Bronchial epithelial cell (primary cell): ENCODE measurements at regions not wholly inside any gene's neighbourhood (a gene's known extent, or its start where the extent isn't known, plus 50 kb on each side); places are given as distances from the start of the nearest gene placed in this dataset.
A peak's percentile ranks its signal among the peaks of the same experiment; 100 is the strongest.

Experiments
- DNase-seq: peaks from one replicate; pipeline ENCODE4 v3.0.0-alpha.2; 2010; ENCODE audit warnings: low read depth
- FAIRE-seq: peaks from 2 replicates; lab custom pipeline; 2011; peaks lifted over from hg19 to GRCh38; lab: Jason Lieb, UNC
- H3K27me3 ChIP-seq: 2 replicates; pipeline ENCODE4 v1.5.1; 2011; ENCODE audit warnings: low read length; ENCODE audit not compliant: control insufficient read depth, insufficient read depth
- H3K36me3 ChIP-seq: 2 replicates; pipeline ENCODE4 v1.5.1; 2011; ENCODE audit warnings: low read length; ENCODE audit not compliant: control insufficient read depth, insufficient read depth
- H3K4me3 ChIP-seq: 2 replicates; pipeline ENCODE4 v1.5.1; 2011; ENCODE audit warnings: mild to moderate bottlenecking, low read depth, low read length, control low read depth
- TF ChIP-seq, protein P1 (sequence below): IDR thresholded peaks from 2 replicates; pipeline ENCODE4 v1.5.1; 2011; ENCODE audit warnings: mild to moderate bottlenecking, moderate library complexity, low read length, control low read depth, inconsistent platforms; ENCODE audit not compliant: insufficient read depth, severe bottlenecking

DNA sequence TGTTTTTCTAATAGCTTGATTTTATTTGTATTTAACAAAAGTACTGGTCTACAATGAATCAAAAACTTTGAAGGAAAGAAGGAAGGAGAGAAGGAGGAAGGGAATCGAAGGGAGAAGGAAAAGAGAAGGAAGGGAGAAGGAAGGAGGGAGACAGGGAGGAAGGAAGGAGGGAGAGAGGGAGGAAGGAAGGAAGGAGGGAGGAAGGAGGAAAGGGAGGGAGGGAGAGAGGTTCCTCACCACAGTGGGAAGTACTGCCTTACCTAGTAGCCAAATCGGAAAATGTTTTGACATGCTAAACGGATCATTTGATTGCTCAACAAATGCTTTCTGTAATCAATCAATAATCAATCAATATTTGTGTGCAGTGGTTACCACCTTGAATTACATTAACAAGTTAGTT is 225.8 kb upstream of the CELF2 start:
- Histone ChIP-seq H3K36me3 (no peaks in the 10 kb centered on the region), H3K27me3 (no peaks in the 10 kb centered on the region), H3K4me3 (no peak overlapping the region)
- no peak for DNase-seq
- FAIRE-seq, result no peak
- TF ChIP-seq, protein P1, sequence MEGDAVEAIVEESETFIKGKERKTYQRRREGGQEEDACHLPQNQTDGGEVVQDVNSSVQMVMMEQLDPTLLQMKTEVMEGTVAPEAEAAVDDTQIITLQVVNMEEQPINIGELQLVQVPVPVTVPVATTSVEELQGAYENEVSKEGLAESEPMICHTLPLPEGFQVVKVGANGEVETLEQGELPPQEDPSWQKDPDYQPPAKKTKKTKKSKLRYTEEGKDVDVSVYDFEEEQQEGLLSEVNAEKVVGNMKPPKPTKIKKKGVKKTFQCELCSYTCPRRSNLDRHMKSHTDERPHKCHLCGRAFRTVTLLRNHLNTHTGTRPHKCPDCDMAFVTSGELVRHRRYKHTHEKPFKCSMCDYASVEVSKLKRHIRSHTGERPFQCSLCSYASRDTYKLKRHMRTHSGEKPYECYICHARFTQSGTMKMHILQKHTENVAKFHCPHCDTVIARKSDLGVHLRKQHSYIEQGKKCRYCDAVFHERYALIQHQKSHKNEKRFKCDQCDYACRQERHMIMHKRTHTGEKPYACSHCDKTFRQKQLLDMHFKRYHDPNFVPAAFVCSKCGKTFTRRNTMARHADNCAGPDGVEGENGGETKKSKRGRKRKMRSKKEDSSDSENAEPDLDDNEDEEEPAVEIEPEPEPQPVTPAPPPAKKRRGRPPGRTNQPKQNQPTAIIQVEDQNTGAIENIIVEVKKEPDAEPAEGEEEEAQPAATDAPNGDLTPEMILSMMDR, result no peak

DNA sequence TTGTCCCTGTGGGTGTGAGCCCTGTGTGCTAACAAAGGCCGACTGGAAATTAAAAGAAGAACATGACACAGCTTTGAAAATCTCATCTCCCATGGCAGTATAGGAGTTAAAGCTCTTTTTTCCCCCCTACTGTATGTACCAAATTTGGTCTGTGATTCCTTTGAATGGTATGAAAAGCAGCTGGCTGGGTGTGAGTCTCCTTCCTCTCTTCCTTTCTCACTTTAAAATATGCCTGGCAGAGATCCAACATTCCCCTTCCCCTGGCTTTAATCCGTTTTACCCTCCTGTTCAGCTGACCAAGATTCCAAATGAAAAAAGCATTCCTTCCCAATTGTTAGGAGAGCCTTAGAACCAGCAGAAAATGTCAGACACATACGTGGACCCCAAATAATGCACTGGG is 225.0 kb upstream of the CELF2 start:
- FAIRE-seq (no peak), DNase-seq (peak; percentile 81)
- Histone ChIP-seq H3K27me3 (no peaks in the 10 kb centered on the region), H3K4me3 (no peak overlapping the region), H3K36me3 (no peaks in the 10 kb centered on the region)
- TF ChIP-seq, protein P1, result no peak

DNA sequence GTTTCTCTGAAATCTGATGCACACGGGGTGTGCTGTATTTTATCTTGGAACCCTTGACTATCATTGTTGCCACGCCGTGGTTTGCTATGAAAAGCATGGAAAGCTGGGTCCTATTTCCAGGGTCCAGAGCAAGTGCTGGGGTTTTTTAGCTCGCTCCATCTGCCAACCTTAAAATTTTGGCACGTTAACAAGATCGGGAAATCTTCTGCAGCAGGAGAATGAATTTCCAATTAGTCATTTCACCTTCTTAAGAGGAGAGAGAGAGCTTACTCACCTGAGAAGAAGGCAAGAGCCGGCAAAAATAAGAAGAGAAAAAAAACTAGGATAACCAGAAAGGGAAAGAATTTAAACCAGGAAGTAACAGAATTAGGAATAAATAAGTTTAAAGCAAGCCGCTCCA is 223.6 kb upstream of the CELF2 start:
- DNase-seq, result peak; percentile 92

DNA sequence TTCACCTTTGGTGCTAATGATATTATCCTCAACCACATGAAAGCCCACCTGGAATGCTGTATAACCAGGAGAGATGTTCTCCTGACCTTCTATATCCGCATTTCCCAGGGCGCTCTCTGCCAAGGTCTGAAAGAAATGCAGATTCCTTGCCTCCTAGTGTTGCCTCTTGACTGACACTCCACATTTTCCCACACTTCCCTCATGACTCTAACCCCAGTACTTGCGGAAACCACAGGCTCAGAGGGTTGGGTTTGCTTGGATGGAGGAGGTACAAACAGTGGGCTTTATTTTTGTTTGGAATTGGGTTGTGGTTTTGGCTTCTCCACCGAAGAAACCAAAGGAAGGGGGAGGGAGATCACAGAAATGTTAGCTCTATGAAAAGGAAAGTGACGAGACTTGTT is 222.9 kb upstream of the CELF2 start:
- FAIRE-seq, result no peak
- DNase-seq, result peak; percentile 93
- H3K4me3 ChIP-seq, result peak overlapping the region; percentile 13
- no peaks in the 10 kb centered on the region for H3K27me3 ChIP-seq
- TF ChIP-seq, protein P1, result no peak
- no peaks in the 10 kb centered on the region for H3K36me3 ChIP-seq

More for the DNA sequence above, 223.6 kb upstream of the CELF2 start:
- TF ChIP-seq, protein P1, result no peak
- Histone ChIP-seq H3K4me3 (no peak overlapping the region), H3K27me3 (no peaks in the 10 kb centered on the region), H3K36me3 (no peaks in the 10 kb centered on the region)
- FAIRE-seq, result no peak

DNA sequence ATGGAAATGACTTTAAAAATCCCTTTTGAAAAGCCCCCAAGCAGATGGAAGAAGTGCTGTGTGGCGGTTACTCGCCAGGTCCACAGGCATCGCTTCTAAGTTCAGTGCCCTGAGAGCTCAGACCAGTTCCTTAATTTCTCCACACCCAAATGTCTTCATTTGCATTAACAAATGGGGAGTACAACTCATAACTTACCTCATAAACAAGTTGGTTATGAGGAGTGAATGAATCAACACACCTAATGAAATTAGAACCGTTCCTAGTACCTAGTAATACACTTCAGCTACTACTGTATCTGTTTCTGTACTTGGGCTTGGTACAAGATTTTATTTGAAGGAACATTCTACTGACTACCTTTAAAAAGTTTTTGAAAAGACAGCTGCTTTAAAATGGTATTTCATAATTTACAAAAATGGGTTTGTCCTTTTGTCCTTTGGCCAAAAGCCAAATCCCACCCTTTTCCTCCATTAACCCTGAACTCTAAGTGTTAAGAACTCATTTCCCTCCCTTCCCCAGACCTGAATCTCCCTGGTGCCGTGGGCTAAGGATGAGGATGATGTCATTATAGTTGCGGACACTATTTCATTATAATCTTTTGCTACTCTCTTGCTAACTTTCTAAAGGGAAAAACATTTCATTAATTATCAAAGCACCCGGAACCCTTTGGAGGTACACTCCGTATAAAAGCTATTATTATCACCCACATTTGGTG is 221.5 kb upstream of the CELF2 start:
- TF ChIP-seq, protein P1, result no peak
- Histone ChIP-seq H3K27me3 (no peaks in the 10 kb centered on the region), H3K4me3 (no peak overlapping the region), H3K36me3 (no peaks in the 10 kb centered on the region)
- FAIRE-seq (no peak), DNase-seq (peak; percentile 78)
